Anterior cingulate cortex (tissue), 58 donors: ENCODE measurements at regions not wholly inside any gene's neighbourhood (a gene's known extent, or its start where the extent isn't known, plus 50 kb on each side); places are given as distances from the start of the nearest gene placed in this dataset.
"Not testable (repeated sequence)": the region's sequence is repeated elsewhere in the genome, so short reads cannot be mapped to it uniquely, and the experiment has no call there.

Experiments
- DNase-seq, 58 donors: peaks; one replicate each; lab custom pipeline; 2025; lab: John Stamatoyannopoulos, UW

DNA sequence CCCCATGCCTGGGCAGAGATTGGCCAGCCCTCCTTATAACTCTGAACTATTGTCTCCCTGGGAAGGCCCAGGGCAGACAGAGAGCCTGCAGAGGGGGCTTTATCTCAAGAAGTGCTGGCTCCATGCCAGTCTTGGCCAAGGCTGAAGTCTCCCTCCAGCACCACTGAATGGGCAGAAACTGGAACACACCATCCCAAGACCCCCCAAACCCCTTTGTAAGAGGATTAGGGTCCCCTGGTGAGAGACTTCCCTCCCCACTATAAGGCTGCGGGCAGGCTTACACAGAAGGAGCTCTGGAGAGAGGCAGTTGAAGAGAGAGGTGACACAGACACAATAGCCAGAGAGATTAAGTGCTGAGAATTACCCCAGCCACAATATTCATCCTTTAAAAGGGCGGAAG, 97.2 kb downstream of the NAV1 start:
- no peak for DNase-seq

- no peak for DNase-seq
These were observed 97.6 kb downstream of the NAV1 start for GRCh38 chr1:201636510-201636971.

DNA sequence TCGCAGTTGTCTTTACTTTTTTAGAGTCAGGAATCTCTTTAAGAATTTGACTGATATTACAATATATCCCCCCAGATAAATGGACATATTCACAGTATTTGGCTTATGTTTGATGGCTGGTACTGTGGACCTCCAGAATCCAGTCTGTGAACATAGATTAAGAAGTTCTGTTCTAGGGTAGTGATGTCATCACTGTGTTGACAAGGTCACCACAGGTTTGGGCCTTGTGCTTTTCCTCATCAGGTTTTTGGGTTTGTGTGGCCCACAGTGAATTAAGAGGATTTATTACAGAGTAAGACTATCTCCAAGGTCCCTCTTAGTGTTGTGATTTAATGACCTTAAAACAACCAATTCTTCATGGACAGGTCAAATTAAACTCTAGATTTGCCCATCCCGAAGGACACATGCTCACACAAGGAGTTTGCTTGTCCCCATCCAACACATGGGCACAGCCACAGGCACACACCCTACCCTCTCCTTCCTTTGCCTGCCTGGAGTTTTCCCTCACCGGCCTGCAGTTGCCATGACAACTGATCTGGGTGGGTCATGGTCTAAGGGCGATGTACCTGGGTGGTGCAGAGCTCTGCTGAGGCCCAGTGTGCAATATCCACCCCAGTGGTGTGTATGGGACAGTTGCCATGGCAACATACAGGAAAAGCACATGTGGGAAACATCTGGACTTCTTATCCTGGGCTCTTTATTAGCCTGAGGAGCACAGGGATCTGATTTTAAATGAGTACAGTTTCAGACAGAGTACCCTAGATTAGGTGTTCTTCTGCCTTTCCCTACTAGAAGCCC, 98.6 kb downstream of the NAV1 start:
- no peak for DNase-seq

DNA sequence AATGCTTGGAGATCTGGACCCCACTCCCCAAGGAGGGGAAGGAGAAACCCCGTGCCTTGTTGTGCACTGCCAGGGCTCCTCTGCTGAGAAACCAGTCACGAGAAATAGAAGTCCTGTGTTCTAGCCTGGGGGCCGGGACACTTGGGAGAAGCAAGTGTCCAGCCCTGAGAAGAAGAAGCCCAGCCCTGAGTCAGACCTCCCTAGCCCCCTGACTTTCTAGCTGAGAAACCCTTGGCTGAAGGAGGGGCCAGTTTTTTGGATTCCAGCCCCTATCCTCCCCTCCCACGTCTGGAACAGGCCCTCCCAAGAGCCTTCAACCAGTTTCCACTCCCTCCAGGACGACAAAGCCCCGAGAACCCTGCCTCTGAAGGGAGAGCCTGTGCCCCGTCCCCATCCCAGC, 100.5 kb downstream of the NAV1 start:
- DNase-seq: no peak

DNA sequence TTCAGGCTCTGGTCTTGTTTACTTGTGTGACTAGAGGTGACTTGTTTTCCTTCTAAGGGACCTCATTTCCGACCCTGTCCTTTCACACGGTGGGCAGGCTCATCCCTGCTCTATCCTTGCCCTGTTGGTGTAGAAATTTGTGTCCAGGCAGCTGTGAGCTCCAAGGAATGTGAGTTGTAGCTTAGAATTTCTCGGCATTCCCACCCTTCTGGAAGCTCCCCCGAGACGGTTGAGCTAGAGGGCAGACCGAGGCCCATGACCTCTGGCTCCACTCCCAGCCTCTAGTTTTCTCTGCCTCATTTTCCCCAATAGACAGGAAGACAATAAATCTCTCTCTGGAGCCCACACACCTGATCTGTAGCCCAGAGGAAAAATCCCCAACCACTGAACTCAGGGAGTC, 100.9 kb downstream of the NAV1 start:
- no peak for DNase-seq

DNA sequence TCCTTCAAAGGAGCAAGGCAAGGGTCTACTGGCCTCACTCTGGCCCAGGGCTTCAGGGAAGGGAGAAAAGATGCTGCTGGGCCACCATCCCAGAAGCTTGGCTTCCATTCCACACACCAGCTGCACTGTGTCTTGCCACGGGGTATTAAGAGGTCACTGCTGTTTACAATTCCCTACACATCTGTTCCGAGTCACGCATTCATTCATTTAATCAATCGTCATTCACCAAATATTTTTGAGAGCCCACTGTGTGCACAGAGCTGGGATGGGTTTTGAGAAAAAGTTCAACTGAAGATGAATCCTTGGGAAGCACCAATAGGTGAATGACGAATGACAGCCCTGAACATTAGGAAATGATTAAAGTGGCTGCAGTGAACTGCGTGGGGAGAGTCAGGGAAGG, 101.7 kb downstream of the NAV1 start:
- DNase-seq: peak in 1 of 58 donors; percentile 14

DNA sequence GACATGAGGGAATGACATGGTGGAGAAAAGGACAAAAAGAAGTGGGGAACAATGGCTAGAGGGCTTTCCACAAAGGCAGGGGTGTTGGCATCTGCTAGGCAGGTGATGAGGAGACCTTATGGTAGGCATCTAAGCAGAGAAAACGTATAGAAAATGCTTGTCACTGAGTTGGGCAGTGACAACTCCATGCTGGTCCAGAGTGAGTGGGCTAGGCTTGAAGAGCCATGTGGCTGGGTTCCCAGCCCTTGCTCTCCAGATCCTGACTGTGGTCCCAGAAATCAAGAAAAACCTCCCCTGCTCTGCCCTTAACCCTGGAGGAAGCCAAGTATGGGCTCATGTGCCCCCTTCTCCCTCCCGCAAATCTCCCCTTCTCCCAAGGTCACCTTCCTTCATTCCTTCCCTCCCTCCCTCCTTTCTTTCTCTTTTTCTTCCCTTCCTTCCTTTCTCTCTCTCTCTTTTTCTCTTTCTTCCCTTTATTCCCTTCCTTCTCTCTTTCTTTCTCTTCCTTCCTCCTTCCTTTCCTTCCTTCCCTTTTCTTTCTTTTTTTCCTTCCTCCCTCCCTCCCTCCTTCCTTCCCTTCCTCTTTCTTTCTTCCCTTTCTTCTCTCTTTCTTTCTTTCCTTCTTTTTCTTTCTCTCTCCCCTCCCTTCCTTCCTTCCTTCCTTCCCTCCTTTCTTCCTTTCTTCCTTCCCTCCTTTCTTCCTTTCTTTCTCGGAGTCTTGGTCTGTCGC, 102.8 kb downstream of the NAV1 start:
- no peak for DNase-seq

DNA sequence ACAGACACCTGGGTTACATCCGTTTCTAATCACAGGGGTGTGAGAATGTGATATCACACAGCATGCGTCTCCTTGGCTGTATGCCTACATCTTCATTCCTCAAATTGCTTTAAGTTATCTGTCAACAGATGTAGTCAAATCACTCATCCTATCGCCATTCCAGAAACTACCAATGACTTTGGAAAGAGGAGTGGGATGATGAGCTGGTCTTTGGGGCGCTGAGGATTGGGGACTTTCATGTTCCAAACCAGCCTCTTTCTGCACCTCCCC, 104.8 kb downstream of the NAV1 start:
- no peak for DNase-seq

DNA sequence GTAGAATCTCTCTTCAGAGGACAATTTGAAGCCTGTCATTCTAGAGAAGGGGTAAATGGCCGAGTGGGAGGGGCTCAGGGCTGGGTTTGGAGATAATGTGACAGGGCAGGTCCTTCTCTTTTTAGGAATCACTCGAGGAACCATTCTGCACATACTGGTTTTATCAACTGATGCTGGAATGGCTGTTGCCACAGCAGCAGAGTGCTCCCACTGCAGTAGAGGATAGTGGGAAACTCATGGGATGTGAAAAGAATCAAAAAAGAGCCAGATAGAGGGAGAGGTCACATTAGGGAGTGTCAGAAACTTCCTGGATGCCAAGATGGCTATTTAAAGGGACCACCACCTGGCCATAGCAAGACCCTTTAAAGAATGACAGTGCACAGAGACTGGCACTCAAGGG, 105.3 kb downstream of the NAV1 start:
- no peak for DNase-seq

DNA sequence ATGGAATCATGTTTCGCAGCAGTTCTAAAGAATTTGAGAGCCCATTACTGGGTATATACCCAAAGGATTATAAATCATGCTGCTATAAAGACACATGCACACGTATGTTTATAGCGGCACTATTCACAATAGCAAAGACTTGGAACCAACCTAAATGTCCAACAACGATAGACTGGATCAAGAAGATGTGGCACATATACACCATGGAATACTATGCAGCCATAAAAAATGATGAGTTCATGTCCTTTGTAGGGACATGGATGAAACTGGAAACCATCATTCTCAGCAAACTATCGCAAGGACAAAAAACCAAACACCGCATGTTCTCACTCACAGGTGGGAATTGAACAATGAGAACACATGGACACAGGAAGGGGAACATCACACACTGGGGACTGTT, 106.1 kb downstream of the NAV1 start:
- not testable (repeated sequence) for DNase-seq

DNA sequence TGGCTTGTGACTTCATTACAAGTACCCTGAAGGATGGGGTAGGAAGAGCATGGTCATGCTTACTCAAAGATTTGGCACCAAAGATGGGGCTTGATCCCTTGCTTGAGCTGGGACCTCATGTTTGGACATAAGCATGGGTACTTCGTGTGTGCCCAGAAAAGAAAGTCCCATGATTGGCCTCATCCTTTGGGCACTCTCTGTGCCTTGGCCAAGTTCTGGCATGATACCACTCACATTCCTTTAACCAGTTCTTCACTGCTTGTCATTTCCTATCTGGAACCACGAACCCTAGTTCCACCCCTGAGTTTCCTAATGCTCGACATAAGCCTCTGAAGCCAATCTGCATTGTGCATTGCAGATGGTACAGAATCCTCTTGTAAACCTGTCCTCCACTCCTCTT, 107.0 kb downstream of the NAV1 start:
- DNase-seq: no peak

GRCh38 chr1:201646411-201647022, 107.6 kb downstream of the NAV1 start:
- no peak for DNase-seq

DNA sequence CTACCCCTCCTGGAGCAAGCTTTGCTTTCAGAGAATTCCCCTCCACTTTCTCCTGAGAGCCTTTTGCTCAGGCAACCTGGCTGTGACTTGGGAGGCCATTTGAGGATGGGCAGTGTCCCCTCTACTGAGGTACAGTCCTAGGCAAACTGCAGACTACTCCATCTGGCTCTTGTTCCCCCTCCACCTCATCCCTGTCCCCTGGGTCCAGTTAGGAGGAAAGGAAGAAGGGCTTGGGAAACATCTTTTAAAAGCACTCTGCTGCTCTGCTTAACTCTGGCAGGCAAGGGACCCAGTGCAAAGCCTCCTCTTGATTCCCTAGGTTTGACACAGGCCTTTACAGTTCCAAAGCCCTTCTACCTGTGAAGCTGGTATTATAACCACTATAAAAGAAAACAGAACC, 108.2 kb downstream of the NAV1 start:
- no peak for DNase-seq

DNA sequence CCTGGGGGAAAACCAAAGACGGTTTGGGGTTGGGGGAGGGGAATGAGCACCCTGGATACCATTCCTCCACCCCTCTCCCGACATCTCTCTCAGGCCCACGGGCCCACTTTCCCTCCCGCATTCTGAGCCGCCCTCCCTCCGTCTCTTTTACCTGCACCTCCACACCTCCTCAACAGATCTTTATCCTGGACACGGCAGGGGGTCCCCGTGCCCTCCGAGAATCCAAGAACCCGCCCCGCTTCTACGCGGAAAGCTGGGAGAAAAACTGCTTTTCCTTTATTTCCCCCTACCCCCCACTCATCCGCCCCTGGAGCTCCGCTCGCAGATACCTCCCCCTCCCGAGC, 108.8 kb downstream of the NAV1 start:
- no peak for DNase-seq

- peak in 50 of 58 donors; percentile 20 to 75 (median 52) for DNase-seq
These were observed 109.4 kb downstream of the NAV1 start for GRCh38 chr1:201648066-201648906.

DNA sequence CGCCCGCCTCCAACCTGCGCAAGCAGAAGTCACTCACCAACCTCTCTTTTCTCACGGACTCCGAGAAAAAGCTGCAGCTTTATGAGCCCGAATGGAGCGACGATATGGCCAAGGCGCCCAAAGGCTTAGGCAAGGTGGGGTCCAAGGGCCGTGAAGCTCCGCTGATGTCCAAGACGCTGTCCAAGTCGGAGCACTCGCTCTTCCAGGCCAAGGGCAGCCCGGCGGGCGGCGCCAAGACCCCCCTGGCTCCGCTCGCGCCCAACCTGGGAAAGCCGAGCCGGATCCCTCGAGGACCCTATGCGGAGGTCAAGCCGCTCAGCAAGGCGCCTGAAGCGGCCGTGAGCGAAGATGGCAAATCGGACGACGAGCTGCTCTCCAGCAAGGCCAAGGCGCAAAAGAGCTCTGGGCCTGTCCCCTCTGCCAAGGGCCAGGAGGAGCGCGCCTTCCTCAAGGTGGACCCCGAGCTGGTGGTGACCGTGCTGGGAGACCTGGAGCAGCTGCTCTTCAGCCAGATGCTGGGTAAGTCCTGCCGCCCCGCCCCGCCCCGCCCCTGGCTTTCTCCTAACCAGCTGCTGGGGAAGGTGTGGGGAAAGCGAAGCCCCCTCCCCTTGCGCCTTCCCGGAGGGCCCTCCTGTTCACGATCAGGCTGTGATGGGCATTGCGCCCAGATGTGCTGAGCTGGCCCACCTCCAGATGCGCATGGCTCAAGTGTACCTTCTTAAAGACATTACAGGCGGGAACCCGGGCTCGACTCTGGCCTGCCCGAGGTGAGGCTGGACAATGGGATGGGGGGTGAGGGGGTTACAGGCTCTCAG, 110.2 kb downstream of the NAV1 start:
- DNase-seq: peak in 2 of 58 donors; percentile 20 to 32

GRCh38 chr1:201649761-201650622, 111.1 kb downstream of the NAV1 start:
- peak; percentile 42 to 96 (median 82) for DNase-seq

- DNase-seq: no peak
These were observed 111.7 kb downstream of the NAV1 start for GRCh38 chr1:201650623-201650933.

- DNase-seq: peak in 11 of 58 donors; percentile 18 to 80 (median 37)
These were observed 113.3 kb downstream of the NAV1 start for GRCh38 chr1:201652181-201652580.
